Activated CD8-positive, alpha-beta T cell treated with anti-CD3 and anti-CD28 coated beads for 36 hours (primary cell): ENCODE measurements at regions not wholly inside any gene's neighbourhood (a gene's known extent, or its start where the extent isn't known, plus 50 kb on each side); places are given as distances from the start of the nearest gene placed in this dataset.

Experiments used
- ATAC-seq: fragments of 200-7000 bp; cut with Tn5 transposase; one replicate; pipeline ENCODE4 v1.10.0; 2021; ENCODE audit warnings: mild to moderate bottlenecking, moderate library complexity
- CTCF ChIA-PET: fragments of 350-600 bp; sonication (Branson Sonifier 250); formaldehyde crosslinking; loops from one replicate; lab custom pipeline; 2021; ENCODE audit warnings: antibody characterized with exemption; lab: Charles Lee
- POLR2A ChIA-PET: fragments of 350-600 bp; sonication (Branson Sonifier 250); formaldehyde crosslinking; loops from one replicate; lab custom pipeline; 2021; ENCODE audit warnings: antibody characterized with exemption; lab: Charles Lee
- DNase-seq: peaks from one replicate; pipeline ENCODE4 v3.0.0-alpha.2; 2020
- H3K27ac Mint-ChIP-seq: one replicate; pipeline ENCODE4 v1.8.0; 2021; ENCODE audit warnings: mild to moderate bottlenecking, mixed read lengths
- H3K27me3 Mint-ChIP-seq: one replicate; pipeline ENCODE4 v1.8.0; 2021; ENCODE audit warnings: mixed read lengths
- H3K36me3 Mint-ChIP-seq: one replicate; pipeline ENCODE4 v1.8.0; 2021; ENCODE audit warnings: low read depth, mixed read lengths
- H3K4me1 Mint-ChIP-seq: one replicate; pipeline ENCODE4 v1.8.0; 2021; ENCODE audit warnings: low read depth, mixed read lengths
- H3K4me3 Mint-ChIP-seq: one replicate; pipeline ENCODE4 v1.8.0; 2021; ENCODE audit warnings: mild to moderate bottlenecking, moderate library complexity, mixed read lengths
- H3K9me3 Mint-ChIP-seq: one replicate; pipeline ENCODE4 v1.8.0; 2021; ENCODE audit warnings: mixed read lengths
- CTCF ChIP-seq: fragments of 200-600 bp; IDR thresholded peaks from one replicate; pipeline ENCODE4 v1.8.0; 2022; ENCODE audit warnings: antibody characterized with exemption, mild to moderate bottlenecking
- intact Hi-C: fragments of 100-400 bp; cut with micrococcal nuclease; formaldehyde crosslinking; loops from one replicate; pipeline ENCODE4 v1.10.0; 2022

DNA sequence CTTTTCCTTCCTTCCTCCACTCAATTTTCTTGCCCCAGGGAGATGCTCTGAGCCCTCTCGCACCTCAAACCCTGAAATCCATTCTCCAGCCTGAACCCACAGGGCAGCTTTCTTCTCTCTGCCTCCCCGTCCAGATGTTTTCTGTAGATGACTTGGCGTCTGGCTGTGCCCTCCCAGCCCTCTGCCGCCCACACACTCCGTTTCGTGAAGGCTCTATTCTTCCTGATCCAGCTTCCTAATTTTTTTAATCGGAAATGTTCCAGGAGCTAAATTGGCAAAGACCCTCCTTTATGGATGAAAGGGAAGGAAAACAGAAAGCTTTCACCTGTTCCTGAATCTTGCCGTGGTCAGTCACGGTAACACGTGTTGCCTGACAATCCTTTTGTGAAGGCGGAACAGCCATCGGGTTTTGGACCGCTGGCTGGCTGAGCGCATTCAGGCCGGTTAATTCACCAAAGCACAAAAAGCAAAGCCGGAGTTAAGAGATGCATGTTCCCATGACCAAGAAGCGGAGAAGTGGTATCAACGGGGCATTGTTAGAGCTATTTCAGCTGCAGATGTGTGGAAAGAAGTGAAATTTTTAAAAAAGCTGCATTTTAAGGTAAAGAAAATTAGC, 70.2 kb upstream of the FBRSL1 start:
- no peak for ATAC-seq
- POLR2A ChIA-PET, result interaction anchor here (0.6 kb wide), 1 partner anchor 590 kb away, joined by 4 read pairs; no protein-coding TSS in a partner anchor

DNA sequence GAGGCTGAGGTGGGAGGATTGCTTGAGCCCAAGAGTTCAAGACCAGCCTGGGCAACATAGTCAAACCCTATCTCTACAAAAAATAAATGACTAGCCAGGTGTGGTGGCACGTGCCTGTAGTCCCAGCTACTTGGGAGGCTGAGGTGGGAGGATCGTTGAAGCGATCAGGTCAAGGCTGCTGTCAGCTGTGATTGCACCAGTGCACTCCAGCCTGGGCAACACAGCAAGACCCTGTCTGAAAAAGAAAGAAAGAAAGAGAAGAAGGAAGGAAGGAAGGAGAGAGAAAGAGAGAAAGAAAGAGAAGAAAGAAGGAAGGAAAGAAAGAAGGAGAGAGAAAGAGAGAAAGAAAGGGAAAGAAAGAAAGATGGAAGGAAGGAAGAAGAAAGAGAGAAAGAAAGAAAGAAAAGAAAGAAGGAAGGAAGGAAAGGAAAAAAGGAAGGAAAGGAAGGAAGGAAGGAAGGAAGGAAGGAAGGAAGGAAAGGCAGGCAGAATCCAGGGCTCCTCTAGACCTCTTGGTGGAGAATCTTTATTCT, 71.5 kb upstream of the FBRSL1 start:
- Mint-ChIP-seq H3K9me3 (no peaks in the 10 kb centered on the region), H3K4me1 (peaks cover 2% of the 10 kb centered on the region), H3K27ac (no peak overlapping the region), H3K27me3 (no peaks in the 10 kb centered on the region), H3K36me3 (no peaks in the 10 kb centered on the region), H3K4me3 (no peak overlapping the region)
- intact Hi-C loops, result loop anchor here (5.0 to 10.0 kb wide), 2 partner anchors 104 to 136 kb away; no protein-coding TSS in a partner anchor
- ATAC-seq (no peak), DNase-seq (no peak)
- ChIA-PET CTCF (interaction anchor here (0.7 to 1.5 kb wide), 4 partner anchors 98 to 196 kb away, joined by 3 to 6 read pairs (median 4); no protein-coding TSS in a partner anchor), POLR2A (no interaction called here)
- no peak for TF ChIP-seq CTCF

More for the DNA sequence above, 70.2 kb upstream of the FBRSL1 start:
- intact Hi-C loops, result loop anchor here (5.0 to 10.0 kb wide), 2 partner anchors 103 to 135 kb away; no protein-coding TSS in a partner anchor
- Mint-ChIP-seq H3K27ac (no peak overlapping the region), H3K4me1 (peaks cover 2% of the 10 kb centered on the region), H3K36me3 (no peaks in the 10 kb centered on the region), H3K4me3 (no peak overlapping the region), H3K27me3 (no peaks in the 10 kb centered on the region), H3K9me3 (no peaks in the 10 kb centered on the region)
- CTCF ChIA-PET, result interaction anchor here (1.1 to 1.4 kb wide), 2 partner anchors 103 to 104 kb away, joined by 4 read pairs; no protein-coding TSS in a partner anchor
- no peak for TF ChIP-seq CTCF
- DNase-seq, result no peak

DNA sequence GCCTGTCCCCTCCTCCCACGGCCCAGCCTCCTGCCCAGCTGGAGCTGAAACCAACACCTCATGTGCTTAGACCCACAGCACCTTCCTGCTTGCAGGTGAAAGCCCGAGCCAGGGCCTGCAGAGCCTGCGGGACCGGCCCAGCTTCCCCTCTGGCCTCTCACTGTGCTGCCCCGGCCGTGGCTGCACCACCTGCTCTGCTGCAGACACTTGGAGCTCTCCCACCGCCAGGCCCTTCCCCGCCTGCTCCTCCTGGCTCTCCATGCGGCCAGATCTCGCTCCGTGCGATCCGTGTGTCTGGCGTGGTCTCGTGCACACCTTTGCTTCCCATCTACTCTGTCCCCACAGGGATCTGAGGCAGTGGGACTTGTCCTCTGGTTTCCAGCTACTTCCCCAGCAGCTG, 72.2 kb upstream of the FBRSL1 start:
- no peak for TF ChIP-seq CTCF
- H3K27ac Mint-ChIP-seq, result no peak overlapping the region
- POLR2A ChIA-PET, result no interaction called here
- CTCF ChIA-PET, result interaction anchor here (0.7 to 1.5 kb wide), 3 partner anchors 99 to 197 kb away, joined by 3 to 6 read pairs (median 3); no protein-coding TSS in a partner anchor
- H3K36me3 Mint-ChIP-seq, result no peaks in the 10 kb centered on the region
- peaks cover 2% of the 10 kb centered on the region for H3K4me1 Mint-ChIP-seq
- intact Hi-C loops, result loop anchor here (5.0 to 10.0 kb wide), 2 partner anchors 105 to 137 kb away; no protein-coding TSS in a partner anchor
- no peak for DNase-seq
- no peaks in the 10 kb centered on the region for H3K9me3 Mint-ChIP-seq
- no peak overlapping the region for H3K4me3 Mint-ChIP-seq
- no peaks in the 10 kb centered on the region for H3K27me3 Mint-ChIP-seq
- no peak for ATAC-seq

- ATAC-seq (no peak), DNase-seq (no peak)
- no peaks in the 10 kb centered on the region for H3K4me1 Mint-ChIP-seq
- POLR2A ChIA-PET, result interaction anchor here (0.7 kb wide), 1 partner anchor 193 kb away, joined by 3 read pairs; the partner anchor contains the start of gene LRCOL1
- CTCF ChIA-PET, result interaction anchor here (2.7 to 3.9 kb wide), 3 partner anchors 44 to 198 kb away, joined by 8 to 69 read pairs (median 18); no protein-coding TSS in a partner anchor
- no peaks in the 10 kb centered on the region for H3K9me3 Mint-ChIP-seq
- H3K27me3 Mint-ChIP-seq, result no peaks in the 10 kb centered on the region
- intact Hi-C loops, result loop anchor here (5.0 to 10.0 kb wide), 2 partner anchors 105 to 138 kb away; no protein-coding TSS in a partner anchor
- H3K4me3 Mint-ChIP-seq, result no peak overlapping the region
- H3K27ac Mint-ChIP-seq, result no peak overlapping the region
- no peak for TF ChIP-seq CTCF
- no peaks in the 10 kb centered on the region for H3K36me3 Mint-ChIP-seq
Observed at GRCh38 chr12:132416827-132417226, 73.1 kb upstream of the FBRSL1 start.
